Medulla oblongata (tissue), 1 donor: ENCODE measurements at regions not wholly inside any gene's neighbourhood (a gene's known extent, or its start where the extent isn't known, plus 50 kb on each side); places are given as distances from the start of the nearest gene placed in this dataset.
"Not testable (repeated sequence)": the region's sequence is repeated elsewhere in the genome, so short reads cannot be mapped to it uniquely, and the experiment has no call there.

Experiments
- DNase-seq: peaks from one replicate; pipeline ENCODE4 v3.0.0-alpha.2; 2015; ENCODE audit errors: extremely low spot score

- peak; percentile 56 for DNase-seq
Observed at GRCh38 chr15:66883284-66883911, 181.4 kb downstream of the SMAD6 start.

- no peak for DNase-seq
Observed at GRCh38 chr15:66884115-66884622, 181.2 kb upstream of the SMAD3 start.

- DNase-seq, result no peak
Observed at GRCh38 chr15:66884661-66885237, 180.7 kb upstream of the SMAD3 start.

- DNase-seq, result no peak
Observed at GRCh38 chr15:66885281-66885915, 180.0 kb upstream of the SMAD3 start.

- no peak for DNase-seq
Observed at GRCh38 chr15:66886241-66886675, 179.1 kb upstream of the SMAD3 start.

GRCh38 chr15:66886686-66887273 is 178.6 kb upstream of the SMAD3 start:
- no peak for DNase-seq

- not testable (repeated sequence) for DNase-seq
Observed at GRCh38 chr15:66889298-66889697, 176.1 kb upstream of the SMAD3 start.

GRCh38 chr15:66891776-66892175 is 173.6 kb upstream of the SMAD3 start:
- DNase-seq, result no peak

- DNase-seq, result no peak
Observed at GRCh38 chr15:66893294-66893693, 172.1 kb upstream of the SMAD3 start.

- DNase-seq, result no peak
Observed at GRCh38 chr15:66894363-66894762, 171.0 kb upstream of the SMAD3 start.

GRCh38 chr15:66894986-66895780 is 170.2 kb upstream of the SMAD3 start:
- DNase-seq, result no peak

- no peak for DNase-seq
Observed at GRCh38 chr15:66895794-66896453, 169.5 kb upstream of the SMAD3 start.

- no peak for DNase-seq
Observed at GRCh38 chr15:66896611-66897010, 168.8 kb upstream of the SMAD3 start.

- no peak for DNase-seq
Observed at GRCh38 chr15:66897416-66897815, 168.0 kb upstream of the SMAD3 start.

GRCh38 chr15:66897971-66898370 is 167.4 kb upstream of the SMAD3 start:
- no peak for DNase-seq

GRCh38 chr15:66898656-66899386 is 166.6 kb upstream of the SMAD3 start:
- DNase-seq, result no peak

- no peak for DNase-seq
Observed at GRCh38 chr15:66899555-66900350, 165.6 kb upstream of the SMAD3 start.

- no peak for DNase-seq
Observed at GRCh38 chr15:66900586-66901310, 164.7 kb upstream of the SMAD3 start.
